CD4-positive, alpha-beta T cell treated with Interleukin-10 for 1 hour (primary cell): ENCODE measurements at regions not wholly inside any gene's neighbourhood (a gene's known extent, or its start where the extent isn't known, plus 50 kb on each side); places are given as distances from the start of the nearest gene placed in this dataset.

Experiments
- DNase-seq: peaks from one replicate; pipeline ENCODE4 v3.0.0-alpha.2; 2020

- no peak for DNase-seq
Observed at GRCh38 chr3:80114694-80115093, 346.9 kb upstream of the ROBO1 start.

GRCh38 chr3:80113331-80113730 is 345.5 kb upstream of the ROBO1 start:
- DNase-seq: no peak

- DNase-seq: no peak
Observed at GRCh38 chr3:80099559-80100066, 331.8 kb upstream of the ROBO1 start.

- DNase-seq: no peak
Observed at GRCh38 chr3:80097674-80098073, 329.9 kb upstream of the ROBO1 start.

- DNase-seq: no peak
Observed at GRCh38 chr3:80096909-80097308, 329.1 kb upstream of the ROBO1 start.

- DNase-seq: no peak
Observed at GRCh38 chr3:80094589-80094988, 326.8 kb upstream of the ROBO1 start.

GRCh38 chr3:80087767-80088166 is 320.0 kb upstream of the ROBO1 start:
- DNase-seq: no peak

GRCh38 chr3:80086426-80086825 is 318.6 kb upstream of the ROBO1 start:
- DNase-seq: no peak

GRCh38 chr3:80079886-80080285 is 312.1 kb upstream of the ROBO1 start:
- DNase-seq: no peak

GRCh38 chr3:80068459-80068858 is 300.7 kb upstream of the ROBO1 start:
- DNase-seq: no peak

GRCh38 chr3:80063535-80063934 is 295.7 kb upstream of the ROBO1 start:
- DNase-seq: no peak

- DNase-seq: no peak
Observed at GRCh38 chr3:80060664-80061063, 292.9 kb upstream of the ROBO1 start.

GRCh38 chr3:80055306-80055705 is 287.5 kb upstream of the ROBO1 start:
- DNase-seq: no peak

- no peak for DNase-seq
Observed at GRCh38 chr3:80052271-80052670, 284.5 kb upstream of the ROBO1 start.

GRCh38 chr3:80051602-80051962 is 283.8 kb upstream of the ROBO1 start:
- DNase-seq: no peak

- DNase-seq: no peak
Observed at GRCh38 chr3:80050826-80051601, 283.2 kb upstream of the ROBO1 start.

GRCh38 chr3:80043226-80043625 is 275.4 kb upstream of the ROBO1 start:
- no peak for DNase-seq

- DNase-seq: no peak
Observed at GRCh38 chr3:80040067-80040466, 272.3 kb upstream of the ROBO1 start.

- no peak for DNase-seq
Observed at GRCh38 chr3:80036176-80036575, 268.4 kb upstream of the ROBO1 start.

GRCh38 chr3:80035021-80035420 is 267.2 kb upstream of the ROBO1 start:
- no peak for DNase-seq

GRCh38 chr3:80023010-80023409 is 255.2 kb upstream of the ROBO1 start:
- DNase-seq: no peak

GRCh38 chr3:80018375-80018774 is 250.6 kb upstream of the ROBO1 start:
- no peak for DNase-seq

GRCh38 chr3:80017369-80017768 is 249.6 kb upstream of the ROBO1 start:
- no peak for DNase-seq

GRCh38 chr3:80014576-80014975 is 246.8 kb upstream of the ROBO1 start:
- DNase-seq: no peak

GRCh38 chr3:80010021-80010571 is 242.3 kb upstream of the ROBO1 start:
- no peak for DNase-seq
